VCaP (cell line): ENCODE measurements at regions not wholly inside any gene's neighbourhood (a gene's known extent, or its start where the extent isn't known, plus 50 kb on each side); places are given as distances from the start of the nearest gene placed in this dataset.

Experiments used
- H3K27ac ChIP-seq: fragments of 450-650 bp; 2 replicates; pipeline ENCODE4 v1.5.1; 2017
- TF ChIP-seq, protein P1 (sequence below): fragments of 450-650 bp; conservative IDR thresholded peaks from 2 replicates; pipeline ENCODE4 v1.5.1; 2017; ENCODE audit warnings: mild to moderate bottlenecking, moderate library complexity

GRCh38 chr4:178264001-178264400, 821.8 kb upstream of the AGA start:
- TF ChIP-seq, protein P1, sequence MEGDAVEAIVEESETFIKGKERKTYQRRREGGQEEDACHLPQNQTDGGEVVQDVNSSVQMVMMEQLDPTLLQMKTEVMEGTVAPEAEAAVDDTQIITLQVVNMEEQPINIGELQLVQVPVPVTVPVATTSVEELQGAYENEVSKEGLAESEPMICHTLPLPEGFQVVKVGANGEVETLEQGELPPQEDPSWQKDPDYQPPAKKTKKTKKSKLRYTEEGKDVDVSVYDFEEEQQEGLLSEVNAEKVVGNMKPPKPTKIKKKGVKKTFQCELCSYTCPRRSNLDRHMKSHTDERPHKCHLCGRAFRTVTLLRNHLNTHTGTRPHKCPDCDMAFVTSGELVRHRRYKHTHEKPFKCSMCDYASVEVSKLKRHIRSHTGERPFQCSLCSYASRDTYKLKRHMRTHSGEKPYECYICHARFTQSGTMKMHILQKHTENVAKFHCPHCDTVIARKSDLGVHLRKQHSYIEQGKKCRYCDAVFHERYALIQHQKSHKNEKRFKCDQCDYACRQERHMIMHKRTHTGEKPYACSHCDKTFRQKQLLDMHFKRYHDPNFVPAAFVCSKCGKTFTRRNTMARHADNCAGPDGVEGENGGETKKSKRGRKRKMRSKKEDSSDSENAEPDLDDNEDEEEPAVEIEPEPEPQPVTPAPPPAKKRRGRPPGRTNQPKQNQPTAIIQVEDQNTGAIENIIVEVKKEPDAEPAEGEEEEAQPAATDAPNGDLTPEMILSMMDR = no peak
- no peak overlapping the region for H3K27ac ChIP-seq

DNA sequence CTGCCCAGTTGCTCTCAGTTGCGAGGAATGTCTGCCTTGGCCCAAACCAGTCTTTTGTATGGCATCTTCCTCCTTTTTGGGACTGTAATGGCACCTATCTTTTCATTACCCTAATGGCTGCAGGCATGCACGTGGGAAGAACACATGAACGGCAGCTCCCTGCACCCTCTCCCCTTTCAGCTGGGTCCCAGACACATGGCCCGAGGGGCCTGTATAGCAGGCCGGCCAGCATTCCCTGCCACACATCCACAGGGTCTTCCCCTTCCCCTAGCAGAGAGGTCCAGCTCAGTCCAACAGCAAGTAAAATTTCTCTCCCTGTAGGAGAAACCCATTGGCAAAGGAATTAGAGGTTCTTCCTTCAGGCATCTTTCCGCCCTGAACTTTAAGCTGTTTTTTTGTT, 829.1 kb upstream of the AGA start:
- TF ChIP-seq, protein P1 = no peak

GRCh38 chr4:178273168-178273567, 830.9 kb upstream of the AGA start:
- no peak overlapping the region for H3K27ac ChIP-seq
- TF ChIP-seq, protein P1 = no peak

More for the DNA sequence above, 829.1 kb upstream of the AGA start:
- no peak overlapping the region for H3K27ac ChIP-seq

DNA sequence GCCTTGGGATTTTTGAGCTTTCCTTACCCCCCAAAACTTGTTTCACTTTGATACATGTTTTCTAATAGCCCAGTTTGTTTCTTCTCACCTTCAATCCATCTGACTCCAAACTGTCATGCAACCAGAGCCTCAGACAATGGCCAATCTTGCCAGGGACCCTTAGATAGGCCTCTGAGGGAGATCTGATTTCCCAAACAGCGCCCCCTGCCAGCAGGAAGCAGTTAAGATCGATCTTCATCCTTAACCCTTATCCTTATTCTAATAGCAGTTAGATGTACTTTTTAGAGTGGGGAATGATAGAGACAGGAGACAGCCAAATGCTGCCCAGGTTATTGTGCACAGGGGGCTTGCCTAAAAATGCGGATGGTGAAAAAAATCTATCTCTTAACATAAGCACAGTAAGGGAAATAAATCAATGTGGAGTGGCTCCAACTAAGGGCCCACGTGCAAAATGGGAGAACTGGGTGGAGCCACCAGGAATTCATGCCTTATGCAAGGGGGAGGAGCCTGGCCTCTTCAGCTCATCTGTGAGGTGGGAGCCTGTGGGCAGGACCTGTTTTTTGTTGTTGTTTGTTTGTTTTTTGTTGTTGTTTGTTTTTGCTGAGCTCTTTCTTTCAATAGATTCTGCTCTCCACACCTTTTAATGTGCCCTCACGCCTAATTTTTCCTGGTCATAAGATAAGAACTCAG, 833.6 kb upstream of the AGA start:
- TF ChIP-seq, protein P1 = no peak
- no peak overlapping the region for H3K27ac ChIP-seq

- H3K27ac ChIP-seq = no peak overlapping the region
- TF ChIP-seq, protein P1 = no peak
Measured at GRCh38 chr4:178280362-178280761, 838.1 kb upstream of the AGA start.

DNA sequence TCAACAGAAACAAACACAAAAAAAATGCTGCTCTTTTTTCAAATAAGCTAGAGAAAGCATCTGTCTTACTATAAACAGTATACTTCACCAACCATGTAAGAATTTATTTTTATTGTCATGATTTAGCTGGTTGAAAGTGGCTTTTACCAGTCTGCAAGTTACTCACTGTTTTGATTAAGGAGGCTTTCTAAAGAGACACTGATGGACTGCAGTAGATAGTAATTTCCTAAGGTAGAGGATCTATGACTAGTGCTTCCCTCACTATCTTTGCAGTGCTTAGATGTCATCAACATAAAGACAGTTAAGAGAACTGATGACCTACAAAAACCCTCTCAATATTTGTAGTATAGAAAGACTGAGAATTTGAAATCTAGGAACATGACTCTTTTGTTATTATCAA, 846.2 kb upstream of the AGA start:
- H3K27ac ChIP-seq = no peak overlapping the region
- TF ChIP-seq, protein P1 = no peak

DNA sequence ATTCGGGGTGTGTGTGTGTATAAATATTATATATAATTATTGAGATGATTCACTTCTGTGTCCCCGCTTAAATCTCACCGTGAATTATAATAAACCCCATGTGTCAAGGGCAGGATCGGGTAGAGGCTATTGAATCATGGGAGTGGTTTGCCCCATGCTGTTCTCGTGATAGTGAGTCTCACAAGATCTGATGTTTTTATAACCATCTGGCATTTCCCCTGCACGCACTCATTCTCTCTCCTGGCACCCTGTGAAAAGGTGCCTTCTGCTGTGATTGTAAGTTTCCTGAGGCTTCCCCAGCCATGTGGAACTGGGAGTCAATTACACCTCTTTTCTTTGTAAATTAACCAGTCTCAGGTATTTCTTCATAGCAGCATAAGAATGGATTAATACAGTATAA, 851.4 kb upstream of the AGA start:
- TF ChIP-seq, protein P1 = no peak
- no peak overlapping the region for H3K27ac ChIP-seq
